Lung (tissue), 11 donors: ENCODE measurements at regions not wholly inside any gene's neighbourhood (a gene's known extent, or its start where the extent isn't known, plus 50 kb on each side); places are given as distances from the start of the nearest gene placed in this dataset.
A peak's percentile ranks its signal among the peaks of the same experiment; 100 is the strongest.

Source experiments
- ATAC-seq: fragments of 200-7000 bp; cut with Tn5 transposase; one replicate; pipeline ENCODE4 v1.9.1; 2020; ENCODE audit warnings: moderate number of reproducible peaks; ENCODE audit not compliant: insufficient read depth, low FRiP score
- DNase-seq, 3 donors: peaks; one replicate each; pipeline ENCODE4 v3.0.0-alpha.2; 2013 to 2017
- H3K27ac ChIP-seq, 2 donors: one replicate each; pipeline ENCODE4 v1.5.1; 2013; ENCODE audit warnings: mild to moderate bottlenecking in 2 of 2, moderate library complexity in 2 of 2, control low read depth in 1 of 2, inconsistent platforms in 1 of 2, low read depth in 1 of 2, low read length in 1 of 2
- H3K27me3 ChIP-seq, 3 donors: one replicate each; pipeline ENCODE4 v1.5.1; 2013; ENCODE audit warnings: low read length in 2 of 3; ENCODE audit not compliant: control insufficient read depth in 3 of 3, insufficient read depth in 3 of 3
- H3K36me3 ChIP-seq, 4 donors: one replicate each; pipeline ENCODE4 v1.5.1; 2013; ENCODE audit warnings: low read length in 4 of 4, mild to moderate bottlenecking in 1 of 4, moderate library complexity in 1 of 4; ENCODE audit not compliant: control insufficient read depth in 4 of 4, insufficient read depth in 4 of 4
- H3K4me1 ChIP-seq, 5 donors: one replicate each; pipeline ENCODE4 v1.5.1; 2013; ENCODE audit warnings: low read length in 5 of 5, mild to moderate bottlenecking in 2 of 5, moderate library complexity in 1 of 5; ENCODE audit not compliant: control insufficient read depth in 5 of 5, insufficient read depth in 5 of 5
- H3K4me3 ChIP-seq: one replicate; pipeline ENCODE4 v1.5.1; 2013; ENCODE audit warnings: mild to moderate bottlenecking, control low read depth, moderate library complexity
- H3K9ac ChIP-seq, 2 donors: one replicate each; pipeline ENCODE4 v1.5.1; 2013; ENCODE audit warnings: low read length in 2 of 2, control low read depth in 1 of 2; ENCODE audit not compliant: insufficient read depth in 1 of 2
- H3K9me3 ChIP-seq, 4 donors: one replicate each; pipeline ENCODE4 v1.5.1; 2013; ENCODE audit warnings: low read length in 3 of 4, mild to moderate bottlenecking in 1 of 4, moderate library complexity in 1 of 4; ENCODE audit not compliant: control insufficient read depth in 4 of 4, insufficient read depth in 3 of 4
- WGBS, 2 donors: extraction: QIAGEN DNeasy Blood & Tissue Kit; methylation state at CpG; one replicate each; pipeline ENCODE4 v1.1.7; 2013; 5-methylcytosine and 5-hydroxymethylcytosine counted together
- TF ChIP-seq, protein P1 (sequence below): IDR thresholded peaks from 2 replicates; pipeline ENCODE4 v1.5.1; 2012; ENCODE audit warnings: mild to moderate bottlenecking; ENCODE audit errors: control extremely low read depth, extremely low read depth
- donor health status: control.
- donor health status: control.
- donor health status: Bipolar disorder and iron deficiency.
- donor health status: healthy.
- donor health status: DM: yes; HTN: yes; CAD: no.

GRCh38 chr10:2188371-2188770 lies 451.0 kb upstream of the ADARB2 start:
- no peaks in the 10 kb centered on the region for H3K36me3 ChIP-seq
- no peak overlapping the region for H3K9ac ChIP-seq
- peaks cover 0 to under 1% (median under 1%) of the 10 kb centered on the region in 4 donors for H3K9me3 ChIP-seq
- H3K4me1 ChIP-seq, result no peaks in the 10 kb centered on the region
- no peak overlapping the region for H3K4me3 ChIP-seq
- H3K27ac ChIP-seq, result no peak overlapping the region
- ATAC-seq (no peak), DNase-seq (no peak)
- 84 to 88% methylated on average over 4 of the region's 4 CpGs for WGBS, 2 donors
- TF ChIP-seq, protein P1, sequence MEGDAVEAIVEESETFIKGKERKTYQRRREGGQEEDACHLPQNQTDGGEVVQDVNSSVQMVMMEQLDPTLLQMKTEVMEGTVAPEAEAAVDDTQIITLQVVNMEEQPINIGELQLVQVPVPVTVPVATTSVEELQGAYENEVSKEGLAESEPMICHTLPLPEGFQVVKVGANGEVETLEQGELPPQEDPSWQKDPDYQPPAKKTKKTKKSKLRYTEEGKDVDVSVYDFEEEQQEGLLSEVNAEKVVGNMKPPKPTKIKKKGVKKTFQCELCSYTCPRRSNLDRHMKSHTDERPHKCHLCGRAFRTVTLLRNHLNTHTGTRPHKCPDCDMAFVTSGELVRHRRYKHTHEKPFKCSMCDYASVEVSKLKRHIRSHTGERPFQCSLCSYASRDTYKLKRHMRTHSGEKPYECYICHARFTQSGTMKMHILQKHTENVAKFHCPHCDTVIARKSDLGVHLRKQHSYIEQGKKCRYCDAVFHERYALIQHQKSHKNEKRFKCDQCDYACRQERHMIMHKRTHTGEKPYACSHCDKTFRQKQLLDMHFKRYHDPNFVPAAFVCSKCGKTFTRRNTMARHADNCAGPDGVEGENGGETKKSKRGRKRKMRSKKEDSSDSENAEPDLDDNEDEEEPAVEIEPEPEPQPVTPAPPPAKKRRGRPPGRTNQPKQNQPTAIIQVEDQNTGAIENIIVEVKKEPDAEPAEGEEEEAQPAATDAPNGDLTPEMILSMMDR, result no peak
- H3K27me3 ChIP-seq, result peaks cover 0 to 3% (median 0%) of the 10 kb centered on the region in 3 donors

DNA sequence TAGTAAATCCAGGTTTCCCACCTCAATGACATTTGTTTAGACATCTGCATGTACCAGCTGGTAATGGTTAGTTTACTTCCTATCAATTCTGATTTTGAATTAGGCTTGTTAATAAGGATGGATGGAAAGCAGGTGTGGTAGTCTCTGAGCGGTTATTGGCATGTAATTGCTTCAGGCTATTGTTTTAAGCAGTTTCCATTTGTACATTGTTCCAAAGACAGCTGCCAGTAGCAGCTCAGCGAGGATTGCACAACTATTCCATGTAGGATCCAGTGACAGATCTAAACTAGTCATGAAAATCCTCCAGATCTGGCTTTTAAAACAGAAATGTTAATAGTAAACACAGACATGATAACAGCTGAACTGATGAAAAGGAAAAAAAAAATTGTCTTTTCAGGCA lies 436.0 kb upstream of the ADARB2 start:
- Histone ChIP-seq H3K4me3 (no peak overlapping the region), H3K27me3 (no peaks in the 10 kb centered on the region), H3K4me1 (no peaks in the 10 kb centered on the region), H3K36me3 (no peaks in the 10 kb centered on the region), H3K9ac (no peak overlapping the region), H3K27ac (no peak overlapping the region), H3K9me3 (peaks cover 0 to 1% (median 0%) of the 10 kb centered on the region in 4 donors)
- WGBS, 2 donors, result 62 to 73% methylated on average over 2 of the region's 2 CpGs
- TF ChIP-seq, protein P1, result no peak
- DNase-seq, result peak in 2 of 3 donors; percentile 3 to 27
- no peak for ATAC-seq

- WGBS, 2 donors, result 67 to 76% methylated on average over 18 of the region's 18 CpGs
- H3K36me3 ChIP-seq, result no peaks in the 10 kb centered on the region
- H3K4me1 ChIP-seq, result peaks cover 0 to 1% (median 0%) of the 10 kb centered on the region in 5 donors
- no peak for ATAC-seq
- TF ChIP-seq, protein P1, result no peak
- no peak overlapping the region for H3K27ac ChIP-seq
- no peak overlapping the region for H3K9ac ChIP-seq
- H3K9me3 ChIP-seq, result peaks cover 0 to 3% (median 0%) of the 10 kb centered on the region in 4 donors
- no peak overlapping the region for H3K4me3 ChIP-seq
- no peaks in the 10 kb centered on the region for H3K27me3 ChIP-seq
- DNase-seq, result peak in 2 of 3 donors; percentile 20 to 59
Measured at GRCh38 chr10:2165771-2166460, 428.6 kb upstream of the ADARB2 start.

DNA sequence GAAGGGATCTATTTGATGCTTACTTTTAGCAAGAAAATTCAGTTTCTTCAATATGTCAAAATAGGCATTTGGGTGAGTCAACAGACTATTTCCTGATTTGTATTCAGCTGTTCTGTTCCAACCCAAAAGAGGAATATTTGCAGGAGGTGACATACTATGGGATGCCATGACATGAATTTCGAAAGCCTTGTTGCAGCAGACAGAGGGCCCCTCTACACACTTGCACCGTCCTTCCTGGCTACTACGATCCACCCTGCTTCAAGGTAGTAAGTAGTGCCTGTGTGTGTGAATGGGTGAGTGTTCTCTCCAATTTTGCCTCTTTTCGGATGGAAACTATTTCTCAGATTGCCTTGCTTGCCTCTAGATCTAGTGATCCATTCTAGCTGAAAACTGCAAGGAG lies 413.0 kb upstream of the ADARB2 start:
- Histone ChIP-seq H3K4me1 (no peaks in the 10 kb centered on the region), H3K9me3 (peaks cover 0 to 4% (median 0%) of the 10 kb centered on the region in 4 donors), H3K27ac (no peak overlapping the region), H3K4me3 (no peak overlapping the region), H3K27me3 (peaks cover 0 to 2% (median 0%) of the 10 kb centered on the region in 3 donors), H3K36me3 (no peaks in the 10 kb centered on the region), H3K9ac (no peak overlapping the region)
- no peak for DNase-seq
- 80 to 84% methylated on average over 4 of the region's 4 CpGs for WGBS, 2 donors
- ATAC-seq, result no peak
- TF ChIP-seq, protein P1, result no peak
